ENCODE measurements at regions not wholly inside any gene's neighbourhood (a gene's known extent, or its start where the extent isn't known, plus 50 kb on each side); places are given as distances from the start of the nearest gene placed in this dataset.

DNA sequence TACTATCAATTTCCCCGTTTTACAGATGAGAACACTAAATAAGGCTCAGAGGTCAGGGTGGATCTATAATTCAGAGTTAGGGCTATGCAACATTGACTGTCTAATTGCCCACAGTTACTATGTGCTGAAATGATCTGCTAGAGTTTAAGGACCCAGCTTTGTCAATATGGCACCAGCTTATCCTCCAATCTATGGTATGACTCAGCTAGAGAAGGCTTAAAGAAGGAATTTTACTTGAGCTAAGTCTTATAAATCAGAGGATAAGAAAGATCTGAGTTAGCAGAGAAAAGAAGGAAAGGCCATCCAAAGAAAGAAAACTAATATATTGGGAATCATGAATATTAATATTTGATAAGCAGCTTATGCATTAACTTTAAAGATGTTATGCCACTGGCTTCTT is 78.1 kb downstream of the ASB9 start:
- TF ChIP-seq PAX5 (IDR thresholded peaks at IDR 0.05; ENCODE audit: insufficient read depth, low read length, severe bottlenecking) (no peak), SPI1 (IDR thresholded peaks at IDR 0.05; ENCODE audit: low read depth, low read length) (no peak), TAF1 (IDR thresholded peaks at IDR 0.05; ENCODE audit: low read depth, low read length) (no peak), POLR2A (IDR thresholded peaks at IDR 0.05; ENCODE audit: low read depth, low read length) (no peak), POU2F2 (IDR thresholded peaks at IDR 0.05; ENCODE audit: low read depth, low read length) (no peak), POLR2AphosphoS5 (IDR thresholded peaks at IDR 0.05; ENCODE audit: low read depth, low read length) (no peak)
- FAIRE-seq (no peak), DNase-seq (ENCODE audit: insufficient read length, low spot score) (no peak)

GRCh38 chrX:15188039-15188438 is 81.8 kb downstream of the ASB9 start:
- FAIRE-seq = no peak
- TF ChIP-seq PAX5 (IDR thresholded peaks at IDR 0.05; ENCODE audit: insufficient read depth, low read length, severe bottlenecking) (no peak), SPI1 (IDR thresholded peaks at IDR 0.05; ENCODE audit: low read depth, low read length) (no peak), POLR2A (IDR thresholded peaks at IDR 0.05; ENCODE audit: low read depth, low read length) (no peak), POLR2AphosphoS5 (IDR thresholded peaks at IDR 0.05; ENCODE audit: low read depth, low read length) (no peak), POU2F2 (IDR thresholded peaks at IDR 0.05; ENCODE audit: low read depth, low read length) (no peak), TAF1 (IDR thresholded peaks at IDR 0.05; ENCODE audit: low read depth, low read length) (no peak)
- DNase-seq (ENCODE audit: insufficient read length, low spot score) = no peak

GRCh38 chrX:15177316-15177715 is 92.6 kb downstream of the ASB9 start:
- no peak for TF ChIP-seq POLR2A (IDR thresholded peaks at IDR 0.05; ENCODE audit: low read depth, low read length)
- TF ChIP-seq POLR2AphosphoS5 (IDR thresholded peaks at IDR 0.05; ENCODE audit: low read depth, low read length) = no peak
- no peak for TF ChIP-seq PAX5 (IDR thresholded peaks at IDR 0.05; ENCODE audit: insufficient read depth, low read length, severe bottlenecking)
- TF ChIP-seq SPI1 (IDR thresholded peaks at IDR 0.05; ENCODE audit: low read depth, low read length) = no peak
- no peak for TF ChIP-seq TAF1 (IDR thresholded peaks at IDR 0.05; ENCODE audit: low read depth, low read length)
- no peak for TF ChIP-seq POU2F2 (IDR thresholded peaks at IDR 0.05; ENCODE audit: low read depth, low read length)
- no peak for DNase-seq (ENCODE audit: insufficient read length, low spot score)
- FAIRE-seq = no peak

DNA sequence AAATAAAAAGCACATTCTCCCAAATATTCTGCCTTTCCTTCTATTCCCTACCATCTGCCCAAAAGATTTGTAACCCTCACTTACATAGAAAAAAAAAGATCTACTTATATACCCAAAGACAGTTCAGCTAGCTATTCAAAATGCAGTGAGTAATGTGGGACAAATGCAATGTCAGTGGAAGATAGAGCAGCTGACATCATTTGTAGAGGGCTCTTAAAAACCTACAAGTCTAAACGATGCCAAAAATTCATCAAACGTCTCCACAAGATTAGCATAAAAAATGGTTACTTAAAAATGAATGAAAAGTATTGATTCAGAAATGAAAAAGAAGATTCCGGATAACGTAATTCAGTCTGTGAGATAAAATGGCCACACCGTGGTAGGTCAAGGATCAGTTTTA is 96.5 kb downstream of the ASB9 start:
- no peak for DNase-seq (ENCODE audit: insufficient read length, low spot score)
- TF ChIP-seq POU2F2 (IDR thresholded peaks at IDR 0.05; ENCODE audit: low read depth, low read length) = no peak
- no peak for FAIRE-seq

DNA sequence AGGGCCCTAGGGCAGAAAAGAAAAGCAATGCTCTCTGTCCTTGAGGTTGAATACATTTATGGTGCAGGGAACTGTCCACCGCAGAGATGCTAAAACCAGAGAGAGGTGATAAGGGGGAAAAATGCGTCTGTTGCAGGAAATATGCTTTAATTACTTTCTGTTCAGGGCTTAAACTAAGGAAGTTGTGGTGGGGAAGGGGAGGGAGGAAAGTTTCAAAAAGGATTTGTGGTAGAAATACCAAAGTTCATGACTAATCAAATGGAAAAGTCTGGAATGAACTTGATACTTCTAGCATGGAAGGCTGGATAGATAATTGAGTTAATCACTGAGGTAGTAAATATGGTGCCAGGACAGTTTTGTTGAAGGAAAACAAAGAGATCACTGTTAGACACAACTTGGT is 99.0 kb downstream of the ASB9 start:
- no peak for FAIRE-seq
- DNase-seq (ENCODE audit: insufficient read length, low spot score) = no peak
- no peak for TF ChIP-seq POLR2A (IDR thresholded peaks at IDR 0.05; ENCODE audit: low read depth, low read length)
- TF ChIP-seq PAX5 (IDR thresholded peaks at IDR 0.05; ENCODE audit: insufficient read depth, low read length, severe bottlenecking) = no peak
- no peak for TF ChIP-seq POLR2AphosphoS5 (IDR thresholded peaks at IDR 0.05; ENCODE audit: low read depth, low read length)
- no peak for TF ChIP-seq SPI1 (IDR thresholded peaks at IDR 0.05; ENCODE audit: low read depth, low read length)
- TF ChIP-seq TAF1 (IDR thresholded peaks at IDR 0.05; ENCODE audit: low read depth, low read length) = no peak
- no peak for TF ChIP-seq POU2F2 (IDR thresholded peaks at IDR 0.05; ENCODE audit: low read depth, low read length)

DNA sequence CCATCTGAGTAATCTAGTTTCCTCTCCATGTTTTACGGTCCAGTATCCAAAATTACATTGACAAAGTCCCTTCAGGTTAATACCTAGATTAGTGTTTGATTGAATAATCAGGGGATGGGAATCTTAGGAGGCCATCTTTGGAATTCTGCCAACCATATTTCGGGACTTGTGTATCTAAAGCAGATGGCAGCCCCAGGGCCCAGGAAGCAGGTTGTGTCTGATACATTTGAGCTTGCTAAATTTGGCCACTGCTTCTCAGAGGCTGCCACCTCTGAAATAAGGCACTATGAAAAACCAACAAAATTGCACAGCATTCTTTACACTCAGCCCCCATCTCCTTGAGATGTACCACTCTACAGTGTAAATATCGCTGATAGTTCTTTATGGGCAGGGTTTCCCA is 102.1 kb downstream of the ASB9 start:
- TF ChIP-seq POLR2A (IDR thresholded peaks at IDR 0.05; ENCODE audit: low read depth, low read length) (no peak), PAX5 (IDR thresholded peaks at IDR 0.05; ENCODE audit: insufficient read depth, low read length, severe bottlenecking) (no peak), POU2F2 (IDR thresholded peaks at IDR 0.05; ENCODE audit: low read depth, low read length) (no peak), TAF1 (IDR thresholded peaks at IDR 0.05; ENCODE audit: low read depth, low read length) (no peak), POLR2AphosphoS5 (IDR thresholded peaks at IDR 0.05; ENCODE audit: low read depth, low read length) (no peak), SPI1 (IDR thresholded peaks at IDR 0.05; ENCODE audit: low read depth, low read length) (no peak)
- no peak for DNase-seq (ENCODE audit: insufficient read length, low spot score)
- FAIRE-seq = no peak

DNA sequence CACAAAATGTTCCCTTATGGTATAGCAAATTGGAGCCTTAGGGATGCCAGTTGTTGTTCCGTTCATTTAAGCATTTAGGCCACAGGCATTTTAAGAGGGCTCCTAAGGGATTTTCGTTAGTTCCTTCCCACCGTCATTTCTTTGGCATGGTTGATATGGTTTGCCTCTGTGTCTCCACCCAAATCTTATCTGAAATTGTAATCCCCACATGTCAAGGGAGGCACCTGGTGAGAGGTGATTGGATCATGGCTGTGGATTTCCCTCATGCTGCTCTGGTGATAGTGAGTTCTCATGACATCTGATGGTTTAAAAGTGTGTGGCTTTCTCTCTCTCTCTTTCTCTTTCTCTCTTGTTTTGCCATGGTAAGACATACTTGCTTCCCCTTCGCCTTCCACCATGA is 104.1 kb downstream of the ASB9 start:
- FAIRE-seq (no peak), DNase-seq (ENCODE audit: insufficient read length, low spot score) (no peak)
- TF ChIP-seq POLR2AphosphoS5 (IDR thresholded peaks at IDR 0.05; ENCODE audit: low read depth, low read length) = no peak
- no peak for TF ChIP-seq SPI1 (IDR thresholded peaks at IDR 0.05; ENCODE audit: low read depth, low read length)
- TF ChIP-seq POU2F2 (IDR thresholded peaks at IDR 0.05; ENCODE audit: low read depth, low read length) = no peak
- TF ChIP-seq TAF1 (IDR thresholded peaks at IDR 0.05; ENCODE audit: low read depth, low read length) = no peak
- no peak for TF ChIP-seq PAX5 (IDR thresholded peaks at IDR 0.05; ENCODE audit: insufficient read depth, low read length, severe bottlenecking)
- TF ChIP-seq POLR2A (IDR thresholded peaks at IDR 0.05; ENCODE audit: low read depth, low read length) = no peak

DNA sequence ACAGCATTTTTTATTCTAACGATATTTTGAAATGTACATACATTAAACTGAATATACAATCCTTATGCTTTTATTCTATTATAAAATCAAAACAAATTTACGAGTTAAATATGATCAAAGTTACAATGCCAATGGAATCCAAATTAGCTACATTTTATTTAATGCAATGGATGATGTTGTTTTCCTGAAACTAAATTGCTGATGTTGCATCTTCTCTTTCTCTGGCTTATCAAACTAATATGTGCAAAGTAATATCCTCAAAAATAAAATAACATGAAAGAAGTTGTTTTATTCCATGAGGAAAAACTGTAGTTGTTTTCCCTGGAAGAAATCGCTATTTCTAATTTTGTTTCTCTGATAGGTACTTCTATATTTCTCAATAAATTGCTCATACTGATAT is 106.8 kb downstream of the ASB9 start:
- no peak for FAIRE-seq
- DNase-seq (ENCODE audit: insufficient read length, low spot score) = no peak
- no peak for TF ChIP-seq PAX5 (IDR thresholded peaks at IDR 0.05; ENCODE audit: insufficient read depth, low read length, severe bottlenecking)
- TF ChIP-seq POLR2AphosphoS5 (IDR thresholded peaks at IDR 0.05; ENCODE audit: low read depth, low read length) = no peak
- no peak for TF ChIP-seq POLR2A (IDR thresholded peaks at IDR 0.05; ENCODE audit: low read depth, low read length)
- no peak for TF ChIP-seq SPI1 (IDR thresholded peaks at IDR 0.05; ENCODE audit: low read depth, low read length)
- no peak for TF ChIP-seq POU2F2 (IDR thresholded peaks at IDR 0.05; ENCODE audit: low read depth, low read length)
- TF ChIP-seq TAF1 (IDR thresholded peaks at IDR 0.05; ENCODE audit: low read depth, low read length) = no peak

GRCh38 chrX:15160558-15161095 is 109.3 kb downstream of the ASB9 start:
- DNase-seq (ENCODE audit: insufficient read length, low spot score) (no peak), FAIRE-seq (no peak)
- no peak for TF ChIP-seq POLR2AphosphoS5 (IDR thresholded peaks at IDR 0.05; ENCODE audit: low read depth, low read length)
- TF ChIP-seq PAX5 (IDR thresholded peaks at IDR 0.05; ENCODE audit: insufficient read depth, low read length, severe bottlenecking) = no peak
- no peak for TF ChIP-seq SPI1 (IDR thresholded peaks at IDR 0.05; ENCODE audit: low read depth, low read length)
- no peak for TF ChIP-seq TAF1 (IDR thresholded peaks at IDR 0.05; ENCODE audit: low read depth, low read length)
- TF ChIP-seq POLR2A (IDR thresholded peaks at IDR 0.05; ENCODE audit: low read depth, low read length) = no peak
- no peak for TF ChIP-seq POU2F2 (IDR thresholded peaks at IDR 0.05; ENCODE audit: low read depth, low read length)

GRCh38 chrX:15158736-15159406 is 111.0 kb downstream of the ASB9 start:
- no peak for FAIRE-seq
- TF ChIP-seq POLR2AphosphoS5 (IDR thresholded peaks at IDR 0.05; ENCODE audit: low read depth, low read length) (no peak), POU2F2 (IDR thresholded peaks at IDR 0.05; ENCODE audit: low read depth, low read length) (no peak), PAX5 (IDR thresholded peaks at IDR 0.05; ENCODE audit: insufficient read depth, low read length, severe bottlenecking) (no peak), SPI1 (IDR thresholded peaks at IDR 0.05; ENCODE audit: low read depth, low read length) (no peak), TAF1 (IDR thresholded peaks at IDR 0.05; ENCODE audit: low read depth, low read length) (no peak), POLR2A (IDR thresholded peaks at IDR 0.05; ENCODE audit: low read depth, low read length) (no peak)
- DNase-seq (ENCODE audit: insufficient read length, low spot score) = no peak

Data from GM12891 (cell line).